ENCODE measurements at regions not wholly inside any gene's neighbourhood (a gene's known extent, or its start where the extent isn't known, plus 50 kb on each side); places are given as distances from the start of the nearest gene placed in this dataset.
"Not testable (repeated sequence)": the region's sequence is repeated elsewhere in the genome, so short reads cannot be mapped to it uniquely, and the experiment has no call there.

GRCh38 chr17:51365090-51365489, 104.7 kb downstream of the UTP18 start:
- intact Hi-C loops (cut with micrococcal nuclease; ENCODE audit: unreplicated experiment): no loop called here
- no peak overlapping the region for H3K4me2 ChIP-seq
- POLR2A ChIA-PET (ENCODE audit: unreplicated experiment): no interaction called here

GRCh38 chr17:51366866-51367265, 106.5 kb downstream of the UTP18 start:
- TF ChIP-seq EZH2 (IDR thresholded peaks at IDR 0.05; ENCODE audit: low read depth) (no peak), CTCF (conservative IDR thresholded peaks at IDR 0.05) (no peak)
- no peak overlapping the region for H2AFZ ChIP-seq
- intact Hi-C loops (cut with micrococcal nuclease; ENCODE audit: unreplicated experiment): no loop called here
- POLR2A ChIA-PET (ENCODE audit: unreplicated experiment): no interaction called here
- H3K4me1 ChIP-seq (replicated peaks; ENCODE audit: insufficient read depth): no peaks in the 10 kb centered on the region
- no peaks in the 10 kb centered on the region for H3F3A ChIP-seq (ENCODE audit: insufficient read depth, low read depth)
- no peak overlapping the region for H3K4me3 ChIP-seq
- H3K27ac ChIP-seq: no peak overlapping the region
- H3K9me3 ChIP-seq (ENCODE audit: insufficient read depth, low read depth): no peaks in the 10 kb centered on the region
- BruUV-seq (replicated peaks): no TSS peak
- H3K27me3 ChIP-seq (ENCODE audit: insufficient read depth, low read depth): peaks cover 74% of the 10 kb centered on the region
- DNase-seq: no peak
- H3K9me2 ChIP-seq (ENCODE audit: insufficient read depth): no peaks in the 10 kb centered on the region
- H3K79me2 ChIP-seq (ENCODE audit: low read depth): no peaks in the 10 kb centered on the region
- no peak overlapping the region for H3K4me2 ChIP-seq
- CTCF ChIA-PET: no interaction called here
- no peaks in the 10 kb centered on the region for H4K20me1 ChIP-seq (ENCODE audit: insufficient read depth)
- H3K36me3 ChIP-seq (ENCODE audit: low read depth): no peaks in the 10 kb centered on the region

More at GRCh38 chr17:51365090-51365489, 104.7 kb downstream of the UTP18 start:
- no peak overlapping the region for H2AFZ ChIP-seq
- TF ChIP-seq CTCF (conservative IDR thresholded peaks at IDR 0.05) (no peak), EZH2 (IDR thresholded peaks at IDR 0.05; ENCODE audit: low read depth) (no peak)
- H3K36me3 ChIP-seq (ENCODE audit: low read depth): no peaks in the 10 kb centered on the region
- H3K79me2 ChIP-seq (ENCODE audit: low read depth): no peaks in the 10 kb centered on the region
- H4K20me1 ChIP-seq (ENCODE audit: insufficient read depth): no peaks in the 10 kb centered on the region
- H3K4me3 ChIP-seq: no peak overlapping the region
- no peaks in the 10 kb centered on the region for H3F3A ChIP-seq (ENCODE audit: insufficient read depth, low read depth)
- no peaks in the 10 kb centered on the region for H3K9me2 ChIP-seq (ENCODE audit: insufficient read depth)
- H3K27me3 ChIP-seq (ENCODE audit: insufficient read depth, low read depth): peaks cover 84% of the 10 kb centered on the region
- H3K9me3 ChIP-seq (ENCODE audit: insufficient read depth, low read depth): no peaks in the 10 kb centered on the region
- CTCF ChIA-PET: no interaction called here
- no peak for DNase-seq
- BruUV-seq (replicated peaks): no TSS peak
- H3K27ac ChIP-seq: no peak overlapping the region
- H3K4me1 ChIP-seq (replicated peaks; ENCODE audit: insufficient read depth): no peaks in the 10 kb centered on the region

- H3F3A ChIP-seq (ENCODE audit: insufficient read depth, low read depth); H3K27ac ChIP-seq; H4K20me1 ChIP-seq (ENCODE audit: insufficient read depth); H3K9me2 ChIP-seq (ENCODE audit: insufficient read depth); DNase-seq; CTCF ChIA-PET; H3K4me2 ChIP-seq; H3K79me2 ChIP-seq (ENCODE audit: low read depth); H2AFZ ChIP-seq; H3K4me3 ChIP-seq; POLR2A ChIA-PET (ENCODE audit: unreplicated experiment); H3K9me3 ChIP-seq (ENCODE audit: insufficient read depth, low read depth); H3K4me1 ChIP-seq (replicated peaks; ENCODE audit: insufficient read depth); BruUV-seq (replicated peaks); intact Hi-C loops (cut with micrococcal nuclease; ENCODE audit: unreplicated experiment); H3K36me3 ChIP-seq (ENCODE audit: low read depth): not testable (repeated sequence)
- H3K27me3 ChIP-seq (ENCODE audit: insufficient read depth, low read depth): peaks cover 64% of the 10 kb centered on the region
Measured at GRCh38 chr17:51367836-51368235, 107.5 kb downstream of the UTP18 start.

- Histone ChIP-seq H3K4me2 (peak overlapping the region; percentile 63; the same call in 1 of the 2 replicates), H3K4me3 (no peak overlapping the region), H3K9me3 (ENCODE audit: insufficient read depth, low read depth) (no peaks in the 10 kb centered on the region; the same call in 1 of the 2 replicates), H3K4me1 (replicated peaks; ENCODE audit: insufficient read depth) (no peaks in the 10 kb centered on the region), H3K36me3 (ENCODE audit: low read depth) (no peaks in the 10 kb centered on the region), H3K79me2 (ENCODE audit: low read depth) (no peaks in the 10 kb centered on the region), H3F3A (ENCODE audit: insufficient read depth, low read depth) (no peaks in the 10 kb centered on the region), H2AFZ (no peak overlapping the region), H3K27me3 (ENCODE audit: insufficient read depth, low read depth) (peaks cover 58% of the 10 kb centered on the region), H3K27ac (no peak overlapping the region), H3K9me2 (ENCODE audit: insufficient read depth) (no peaks in the 10 kb centered on the region), H4K20me1 (ENCODE audit: insufficient read depth) (no peaks in the 10 kb centered on the region)
- POLR2A ChIA-PET (ENCODE audit: unreplicated experiment): no interaction called here
- TF ChIP-seq EZH2 (IDR thresholded peaks at IDR 0.05; ENCODE audit: low read depth) (no peak), CTCF (conservative IDR thresholded peaks at IDR 0.05) (peak; percentile 67)
- CTCF ChIA-PET: no interaction called here
- intact Hi-C loops (cut with micrococcal nuclease; ENCODE audit: unreplicated experiment): loop anchor here (10.0 kb wide), 1 partner anchor 733 kb away; no protein-coding TSS in a partner anchor
- peak in 1 of 2 experiments; percentile 6 for DNase-seq
- no TSS peak for BruUV-seq (replicated peaks)
Measured at GRCh38 chr17:51371732-51372151, 111.4 kb downstream of the UTP18 start.
